ENCODE measurements at regions not wholly inside any gene's neighbourhood (a gene's known extent, or its start where the extent isn't known, plus 50 kb on each side); places are given as distances from the start of the nearest gene placed in this dataset.

- SMC1A ChIA-PET (ENCODE audit: uncharacterized antibody, unreplicated experiment) = interaction anchor here (1.0 to 3.2 kb wide), 13 partner anchors 8 to 101 kb away, joined by 3 to 13 read pairs (median 5); no protein-coding TSS in a partner anchor
- no peak overlapping the region for H2AFZ ChIP-seq (ENCODE audit: control insufficient read depth, low read depth, low read length)
- no peaks in the 10 kb centered on the region for H3K9me3 ChIP-seq (replicated peaks; ENCODE audit: control insufficient read depth, insufficient read depth, low read length)
- RAD21 ChIA-PET (ENCODE audit: unreplicated experiment) = interaction anchor here (1.2 to 1.4 kb wide), 4 partner anchors 9 to 193 kb away, joined by 3 to 5 read pairs (median 4); no protein-coding TSS in a partner anchor
- whole genome bisulfite sequencing (ENCODE audit: insufficient coverage, insufficient replicate concordance, low lambda C conversion rate, missing lambda C conversion rate) = 45% methylated on average over 2 of the region's 2 CpGs
- POLR2A ChIA-PET = interaction anchor here (1.1 to 1.5 kb wide), 2 partner anchors 9 to 20 kb away, joined by 3 to 6 read pairs; no protein-coding TSS in a partner anchor
- H3K27ac ChIP-seq (ENCODE audit: control insufficient read depth, insufficient read depth) = no peak overlapping the region
- no peak for FAIRE-seq
- H3K4me1 ChIP-seq (ENCODE audit: control insufficient read depth, insufficient read depth, low read length) = peaks cover 19% of the 10 kb centered on the region
- H3K4me3 ChIP-seq = no peak overlapping the region
- H3K79me2 ChIP-seq (ENCODE audit: control insufficient read depth, insufficient read depth, low read length) = no peaks in the 10 kb centered on the region
- in situ Hi-C loops (cut with MboI) = no loop called here
- no peak overlapping the region for H3K9ac ChIP-seq (ENCODE audit: control insufficient read depth, insufficient read depth, low read length)
- H4K20me1 ChIP-seq (ENCODE audit: control insufficient read depth, insufficient read depth) = no peaks in the 10 kb centered on the region
- H3K4me2 ChIP-seq (ENCODE audit: control insufficient read depth, insufficient read depth) = no peak overlapping the region
- intact Hi-C loops (cut with micrococcal nuclease; ENCODE audit: unreplicated experiment) = no loop called here
- no peak for DNase-seq (ENCODE audit: low read depth, low spot score)
- no peak for ATAC-seq
- CTCF ChIA-PET = interaction anchor here (0.9 to 2.1 kb wide), 3 partner anchors 8 to 21 kb away, joined by 4 to 7 read pairs (median 7); no protein-coding TSS in a partner anchor
- TF ChIP-seq ZNF384 (IDR thresholded peaks at IDR 0.05; ENCODE audit: borderline replicate concordance, low read depth, low read length) (no peak), PAX5 (IDR thresholded peaks at IDR 0.05; ENCODE audit: borderline replicate concordance, low read depth, low read length) (no peak), IRF4 (IDR thresholded peaks at IDR 0.05; ENCODE audit: low read depth, low read length) (no peak), SKIL (IDR thresholded peaks at IDR 0.05; ENCODE audit: low read depth, poor library complexity, severe bottlenecking) (no peak), MEF2B (IDR thresholded peaks at IDR 0.05; ENCODE audit: partially characterized antibody, poor library complexity, severe bottlenecking) (no peak), MTA2 (IDR thresholded peaks at IDR 0.05; ENCODE audit: low read depth) (no peak), SIN3A (IDR thresholded peaks at IDR 0.05; ENCODE audit: low read depth, low read length) (no peak), ZNF217 (IDR thresholded peaks at IDR 0.05) (no peak), SMARCA5 (IDR thresholded peaks at IDR 0.05) (no peak), SMAD1 (IDR thresholded peaks at IDR 0.05; ENCODE audit: low read depth, partially characterized antibody) (no peak), IRF3 (IDR thresholded peaks at IDR 0.05) (no peak), RUNX3 (IDR thresholded peaks at IDR 0.05; ENCODE audit: low read length) (no peak), SRF (IDR thresholded peaks at IDR 0.05; ENCODE audit: low read depth in 2 of 2, low read length in 2 of 2) (no peak), PAX8 (IDR thresholded peaks at IDR 0.05) (no peak)
- no TSS peak for BruUV-seq (replicated peaks)
- no peaks in the 10 kb centered on the region for H3K36me3 ChIP-seq (ENCODE audit: control insufficient read depth in 2 of 2, insufficient read depth in 2 of 2, low read length in 1 of 2)
- no peaks in the 10 kb centered on the region for H3K27me3 ChIP-seq (replicated peaks in 1 of 2; ENCODE audit: control insufficient read depth in 2 of 2, insufficient read depth in 2 of 2, low read length in 1 of 2)
Observed at GRCh38 chr3:59404064-59404463, 354.2 kb upstream of the CFAP20DC start.
